Panc1 (cell line): ENCODE measurements at regions not wholly inside any gene's neighbourhood (a gene's known extent, or its start where the extent isn't known, plus 50 kb on each side); places are given as distances from the start of the nearest gene placed in this dataset.

Source experiments
- ATAC-seq: fragments of 200-7000 bp; cut with Tn5 transposase; 2 replicates; pipeline ENCODE4 v1.9.1; 2020; ENCODE audit warnings: mild to moderate bottlenecking, moderate library complexity
- BruUV-seq: library from RNA; stranded (reverse); fragments of 400-500 nt; replicated peaks from 2 replicates; lab custom pipeline; 2021; lab: Mats Ljungman, UMichigan
- CTCF ChIA-PET: fragments of 300-600 bp; sonication (Branson Sonifier 250); formaldehyde crosslinking; loops from one replicate; lab custom pipeline; 2022; ENCODE audit warnings: antibody characterized with exemption; lab: Charles Lee
- POLR2A ChIA-PET: fragments of 300-600 bp; sonication (Branson Sonifier 250); formaldehyde crosslinking; loops from one replicate; lab custom pipeline; 2022; ENCODE audit warnings: antibody characterized with exemption; lab: Charles Lee
- DNase-seq: peaks from one replicate; pipeline ENCODE4 v3.0.0-alpha.2; 2010; ENCODE audit warnings: low read depth, low spot score
- H3K27ac ChIP-seq: 2 replicates; pipeline ENCODE4 v1.5.1; 2011; ENCODE audit warnings: mild to moderate bottlenecking, low read length, inconsistent platforms
- H3K27me3 ChIP-seq: fragments of 200-500 bp; sonication (Bioruptor generic); 2 replicates; pipeline ENCODE4 v1.6.0; 2014; ENCODE audit warnings: low read length, inconsistent platforms; ENCODE audit not compliant: control insufficient read depth, insufficient read depth
- H3K36me3 ChIP-seq: fragments of 200-500 bp; sonication (Bioruptor generic); 2 replicates; pipeline ENCODE4 v1.5.1; 2014; ENCODE audit warnings: inconsistent platforms, mild to moderate bottlenecking, low read length, moderate library complexity; ENCODE audit not compliant: control insufficient read depth, insufficient read depth
- H3K4me1 ChIP-seq: 2 replicates; pipeline ENCODE4 v1.5.1; 2011; ENCODE audit warnings: inconsistent platforms, mild to moderate bottlenecking, low read length, moderate library complexity; ENCODE audit not compliant: control insufficient read depth, insufficient read depth
- H3K4me3 ChIP-seq, 2 experiments: 2 replicates each; pipeline ENCODE4 v1.5.1; 2011 to 2012; ENCODE audit warnings: low read depth in 2 of 2, low read length in 2 of 2, mild to moderate bottlenecking in 2 of 2, inconsistent platforms in 1 of 2, moderate library complexity in 1 of 2
- H3K9me3 ChIP-seq: fragments of 200-500 bp; sonication (Bioruptor generic); 2 replicates; pipeline ENCODE4 v1.5.1; 2014; ENCODE audit warnings: low read depth, mild to moderate bottlenecking, inconsistent platforms, low read length, moderate library complexity; ENCODE audit not compliant: control insufficient read depth, insufficient read depth
- CTCF ChIP-seq: fragments of 450-650 bp; IDR thresholded peaks from 2 replicates; pipeline ENCODE4 v1.5.1; 2017; ENCODE audit warnings: mild to moderate bottlenecking
- POLR2AphosphoS5 ChIP-seq: IDR thresholded peaks from 2 replicates; pipeline ENCODE4 v1.6.1; 2012; ENCODE audit warnings: mild to moderate bottlenecking, low read depth, low read length, moderate library complexity
- REST ChIP-seq, 2 experiments: IDR thresholded peaks; 2 replicates each; pipeline ENCODE4 v1.6.1; 2011 to 2012; ENCODE audit warnings: low read depth in 2 of 2, control low read depth in 1 of 2, low read length in 1 of 2, mild to moderate bottlenecking in 1 of 2, moderate library complexity in 1 of 2; ENCODE audit not compliant: insufficient read depth in 1 of 2
- SIN3A ChIP-seq: IDR thresholded peaks from 2 replicates; pipeline ENCODE4 v1.6.1; 2012; ENCODE audit warnings: low read depth, mild to moderate bottlenecking, low read length, moderate library complexity, borderline replicate concordance; ENCODE audit not compliant: insufficient read depth
- TCF7L2 ChIP-seq: IDR thresholded peaks from 2 replicates; pipeline ENCODE4 v1.6.1; 2011; ENCODE audit warnings: mild to moderate bottlenecking, low read depth, low read length, inconsistent platforms
- in situ Hi-C: cut with HindIII; loops from 2 replicates; pipeline ENCODE4 v1.10.0; 2016; ENCODE audit warnings: low sequenced_read_pairs, low pct_unique_long_range_greater_than_20kb
- intact Hi-C: fragments of 100-400 bp; cut with micrococcal nuclease; formaldehyde crosslinking; loops from one replicate; pipeline ENCODE4 v1.10.0; 2022; ENCODE audit not compliant: unreplicated experiment

DNA sequence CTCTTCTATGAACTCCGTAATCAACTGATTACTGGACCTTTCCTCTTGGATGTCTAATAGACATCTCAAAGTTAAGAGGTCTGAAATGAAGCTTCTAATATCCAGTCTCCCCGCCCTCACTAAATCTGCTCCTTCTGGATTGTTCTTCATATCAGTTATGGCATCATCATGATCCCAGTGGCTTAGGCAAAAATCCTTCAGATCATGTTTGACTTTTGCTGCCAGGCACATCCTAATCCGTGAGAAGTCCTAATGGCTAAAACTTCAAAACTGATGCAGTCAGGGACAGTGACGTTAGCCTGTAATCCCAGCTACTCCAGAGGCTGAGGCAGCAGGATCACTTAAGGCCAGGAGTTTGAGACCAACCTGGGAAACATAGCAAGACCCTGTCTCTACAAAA is 55.1 kb upstream of the GUCY1A1 start:
- Histone ChIP-seq H3K9me3 (no peaks in the 10 kb centered on the region), H3K27me3 (no peaks in the 10 kb centered on the region), H3K4me3 (no peak overlapping the region), H3K36me3 (no peaks in the 10 kb centered on the region), H3K4me1 (no peaks in the 10 kb centered on the region), H3K27ac (no peak overlapping the region)
- CTCF ChIA-PET = no interaction called here
- DNase-seq (no peak), ATAC-seq (no peak)
- POLR2A ChIA-PET = no interaction called here
- BruUV-seq = no TSS peak
- in situ Hi-C loops = no loop called here
- intact Hi-C loops = no loop called here
- TF ChIP-seq SIN3A (no peak), CTCF (no peak), POLR2AphosphoS5 (no peak)

DNA sequence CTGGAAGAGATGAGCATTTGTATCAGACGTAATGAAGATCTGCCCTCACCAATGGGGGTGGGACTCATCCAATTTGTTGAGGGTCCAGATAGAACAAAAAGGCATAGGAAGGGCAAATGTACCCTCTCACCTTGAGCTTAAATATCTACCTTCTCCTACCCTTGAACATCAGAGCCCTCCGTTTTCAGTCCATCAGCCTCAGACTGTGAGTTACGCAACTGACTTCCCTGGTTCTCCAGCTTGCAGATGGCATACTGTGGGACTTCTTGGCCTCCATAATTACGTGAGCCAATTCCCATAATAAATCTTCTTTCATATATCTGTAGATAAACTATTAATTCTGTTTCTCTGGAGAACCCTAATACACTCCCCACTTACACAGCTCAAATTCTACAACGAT is 56.5 kb upstream of the GUCY1A1 start:
- no TSS peak for BruUV-seq
- no peak for DNase-seq

More for the DNA sequence above, 56.5 kb upstream of the GUCY1A1 start:
- ChIA-PET POLR2A (interaction anchor here (0.7 kb wide), 1 partner anchor 688 kb away, joined by 3 read pairs; no protein-coding TSS in a partner anchor), CTCF (no interaction called here)
- H3K36me3 ChIP-seq = no peaks in the 10 kb centered on the region
- no peaks in the 10 kb centered on the region for H3K9me3 ChIP-seq
- H3K4me3 ChIP-seq = no peak overlapping the region
- ATAC-seq = no peak
- H3K4me1 ChIP-seq = no peaks in the 10 kb centered on the region
- intact Hi-C loops (no loop called here), in situ Hi-C loops (no loop called here)
- no peak overlapping the region for H3K27ac ChIP-seq
- TF ChIP-seq REST (IDR thresholded peaks at IDR 0.05; ENCODE audit: insufficient read depth in 1 of 2, low read depth in 2 of 2, low read length in 1 of 2) (no peak), SIN3A (no peak), POLR2AphosphoS5 (no peak), CTCF (no peak), TCF7L2 (no peak)
- no peaks in the 10 kb centered on the region for H3K27me3 ChIP-seq
